HG03469 (cell line): ENCODE measurements at regions not wholly inside any gene's neighbourhood (a gene's known extent, or its start where the extent isn't known, plus 50 kb on each side); places are given as distances from the start of the nearest gene placed in this dataset.
A peak's percentile ranks its signal among the peaks of the same experiment; 100 is the strongest.
"Not testable (repeated sequence)": the region's sequence is repeated elsewhere in the genome, so short reads cannot be mapped to it uniquely, and the experiment has no call there.

Experiments used
- ATAC-seq: cut with Tn5 transposase; IDR thresholded peaks from one replicate; pipeline ENCODE4 v1.9.1; 2021; ENCODE audit warnings: mild to moderate bottlenecking, moderate library complexity, moderate number of reproducible peaks; ENCODE audit not compliant: unreplicated experiment

DNA sequence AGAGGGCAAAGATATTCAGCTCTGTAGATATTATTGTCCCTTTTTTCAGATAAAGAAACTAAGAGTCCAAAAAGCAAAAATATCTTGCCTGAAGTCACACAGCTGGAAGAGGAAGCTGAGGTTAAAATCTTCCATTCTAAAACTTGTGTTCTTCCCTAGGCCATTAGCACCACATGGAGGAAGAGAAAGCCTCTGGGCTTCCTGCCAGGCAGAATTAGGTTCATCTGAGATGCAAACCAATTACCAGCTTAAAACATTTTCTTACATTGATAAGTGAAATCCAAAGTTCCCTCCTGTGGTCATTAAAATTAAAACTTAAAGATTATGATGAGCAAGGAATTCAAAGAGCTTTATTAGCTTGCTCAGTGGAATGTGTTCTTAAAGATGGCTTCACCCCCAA is 235.3 kb upstream of the SETMAR start:
- no peak for ATAC-seq

DNA sequence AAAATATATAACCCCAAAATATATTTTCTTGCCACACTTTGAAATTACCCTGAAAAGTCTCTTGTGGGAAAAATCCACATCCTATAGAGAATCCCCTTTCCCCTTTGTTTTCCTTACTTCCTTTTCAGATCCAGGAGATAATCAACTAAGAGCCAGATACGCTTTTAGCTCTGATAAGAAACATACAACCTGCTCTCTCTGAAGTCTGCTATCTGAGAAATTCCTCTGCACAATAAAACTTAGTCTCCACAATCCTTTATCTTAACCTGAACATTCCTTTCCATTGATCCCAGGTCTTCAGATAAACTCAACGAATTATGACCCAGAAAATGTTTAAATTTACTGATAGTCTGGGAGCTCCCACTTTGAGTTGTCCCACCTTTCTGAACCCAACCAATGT is 233.4 kb upstream of the SETMAR start:
- ATAC-seq = no peak

DNA sequence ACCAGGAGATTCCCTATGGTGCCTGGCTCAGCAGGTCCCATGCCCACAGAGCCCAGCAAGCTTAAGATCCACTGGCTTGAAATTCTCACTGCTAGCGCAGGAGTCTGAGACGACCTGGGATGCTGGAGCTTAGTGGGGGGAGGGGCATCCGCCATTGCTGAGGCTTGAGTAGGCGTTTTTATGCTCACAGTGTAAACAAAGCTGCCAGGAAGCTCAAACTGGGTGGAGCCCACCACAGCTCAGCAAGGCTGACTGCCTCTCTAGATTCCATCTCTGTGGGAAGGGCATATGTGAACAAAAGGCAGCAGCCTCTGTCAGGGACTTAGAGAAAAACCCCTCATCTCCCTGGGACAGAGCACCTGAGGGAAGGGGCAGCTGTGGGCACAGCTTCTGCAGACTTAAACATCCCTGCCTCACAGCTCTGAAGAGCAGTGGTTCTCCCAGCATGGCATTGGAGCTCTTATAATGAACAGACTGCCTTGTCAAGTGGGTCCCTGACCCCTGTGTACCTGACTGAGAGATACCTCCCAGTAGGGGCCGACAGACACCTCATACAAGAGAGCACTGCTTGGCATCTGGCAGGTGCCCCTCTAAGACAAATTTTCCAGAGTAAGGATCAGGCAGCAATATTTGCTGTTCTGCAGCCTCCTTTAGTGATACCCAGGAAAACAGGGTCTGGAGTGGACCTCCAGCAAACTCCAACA is 231.5 kb upstream of the SETMAR start:
- ATAC-seq = no peak

GRCh38 chr3:4077278-4077677 is 225.9 kb upstream of the SETMAR start:
- ATAC-seq = not testable (repeated sequence)

DNA sequence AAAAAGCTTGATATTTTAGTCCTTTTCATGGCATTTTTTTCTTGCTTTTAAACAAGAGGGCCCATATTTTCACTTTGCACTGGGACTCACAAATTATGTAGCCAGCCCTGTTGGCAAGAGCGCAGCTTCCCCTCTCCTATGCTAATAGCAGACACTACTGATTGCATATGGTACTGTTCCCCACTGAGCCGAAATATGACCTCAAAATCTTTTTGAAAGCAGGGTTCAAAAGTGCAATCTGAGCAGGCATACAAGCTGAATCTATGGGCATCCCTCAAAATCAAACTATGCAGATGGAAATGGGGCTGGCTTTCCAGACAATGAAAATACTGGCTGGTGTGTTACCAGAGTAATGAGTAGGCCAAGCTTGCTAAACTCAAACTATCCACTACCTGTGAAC is 225.2 kb upstream of the SETMAR start:
- ATAC-seq = no peak

DNA sequence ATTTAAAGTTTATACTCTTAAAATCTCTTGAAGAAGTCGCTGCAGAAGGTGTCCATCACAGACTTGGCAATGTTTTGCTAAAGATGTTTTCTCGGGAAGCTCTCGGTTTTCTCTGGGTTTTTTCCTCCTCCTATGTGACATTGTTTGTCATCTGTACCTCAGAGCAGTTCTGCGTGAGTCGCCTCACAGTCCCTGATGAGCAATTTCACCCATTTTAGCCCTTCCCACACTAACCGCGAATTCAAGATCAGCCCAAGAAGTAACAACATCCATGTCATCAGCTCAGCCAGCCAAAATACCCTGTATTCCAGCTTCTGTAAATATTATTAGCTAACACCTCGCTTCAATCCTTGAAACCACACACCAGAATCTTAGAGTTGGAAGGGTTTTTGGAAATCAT is 224.3 kb upstream of the SETMAR start:
- peak; percentile 75 for ATAC-seq

DNA sequence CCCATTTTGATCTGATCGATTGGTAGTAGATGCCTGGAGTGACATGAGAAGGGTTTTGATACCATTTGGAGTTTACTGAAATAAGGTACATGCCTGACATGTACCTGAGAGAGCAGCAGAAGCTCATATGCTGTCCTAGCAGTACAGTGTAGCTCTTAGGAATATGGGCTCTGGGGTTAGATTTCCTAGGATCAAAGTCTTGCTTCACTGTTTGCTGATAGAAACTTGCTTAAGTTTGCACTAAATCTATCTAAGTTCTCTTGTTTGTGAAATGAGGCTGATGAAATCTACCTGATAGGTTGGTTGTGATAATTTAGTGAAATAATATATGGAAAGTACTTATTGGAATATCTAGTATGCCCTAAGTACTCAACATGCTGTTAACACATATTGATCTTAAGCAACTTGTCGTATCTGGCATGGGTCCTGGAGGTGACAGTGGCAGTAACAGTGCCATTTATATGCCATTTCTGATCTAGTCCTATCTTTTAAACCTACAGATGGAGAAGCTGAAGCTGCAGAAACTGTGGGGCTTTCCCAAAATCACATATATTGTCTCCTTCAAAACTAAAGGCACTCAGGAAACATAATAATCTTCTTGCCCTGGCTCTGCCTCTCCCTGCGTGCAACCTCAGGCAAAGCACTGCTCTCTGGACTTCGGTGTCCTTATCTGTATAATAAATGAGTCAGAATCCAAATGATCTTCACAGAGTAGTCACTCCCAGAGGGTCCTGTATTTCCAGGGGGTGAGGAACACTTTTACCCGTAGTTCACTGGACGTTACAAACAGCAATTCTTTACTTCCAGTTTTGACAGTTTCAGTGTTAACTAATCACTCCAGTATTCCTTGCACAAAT is 223.6 kb upstream of the SETMAR start:
- ATAC-seq = no peak

GRCh38 chr3:4083225-4084015 is 219.7 kb upstream of the SETMAR start:
- ATAC-seq = no peak

GRCh38 chr3:4084271-4084670 is 218.9 kb upstream of the SETMAR start:
- no peak for ATAC-seq

- not testable (repeated sequence) for ATAC-seq
These were observed 216.5 kb upstream of the SETMAR start for GRCh38 chr3:4086662-4087061.

DNA sequence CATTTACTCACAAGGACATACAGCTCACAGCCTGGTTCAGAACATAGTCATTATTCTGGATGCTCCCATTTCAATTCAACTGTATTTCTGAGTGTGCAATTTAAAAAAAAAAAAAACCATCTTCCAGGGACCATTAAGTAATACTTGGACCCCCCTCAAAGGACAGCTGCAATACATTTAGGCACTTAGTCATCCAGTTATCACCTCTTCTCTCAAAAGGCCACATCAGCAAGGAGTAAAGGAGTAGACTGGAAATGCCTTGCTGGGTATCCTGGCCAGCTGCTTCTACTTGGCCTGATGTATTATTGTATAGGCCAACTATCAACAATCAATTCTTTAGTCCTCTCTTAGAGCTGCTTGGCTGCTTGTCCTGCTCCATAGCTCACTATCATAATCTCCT is 211.4 kb upstream of the SETMAR start:
- ATAC-seq = no peak

- ATAC-seq = no peak
These were observed 205.4 kb upstream of the SETMAR start for GRCh38 chr3:4097801-4098200.

DNA sequence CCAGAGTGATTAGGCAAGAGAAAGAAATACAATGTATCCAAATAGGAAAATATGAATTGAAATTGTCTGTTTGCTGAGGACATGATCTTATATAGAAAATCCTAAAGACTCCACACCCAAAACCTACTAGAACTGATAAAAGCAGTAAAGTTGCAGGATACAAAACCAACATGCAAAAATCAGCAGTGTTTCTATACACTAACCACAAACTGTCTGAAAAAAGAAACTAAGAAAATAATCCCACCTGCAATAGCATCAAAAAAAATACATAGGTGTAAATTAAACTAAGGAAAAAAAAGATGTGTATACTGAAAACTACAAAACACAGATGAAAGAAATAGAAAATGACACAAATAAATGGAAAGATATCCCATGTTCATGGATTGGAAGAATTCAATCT is 203.6 kb upstream of the SETMAR start:
- no peak for ATAC-seq

- ATAC-seq = no peak
These were observed 195.7 kb upstream of the SETMAR start for GRCh38 chr3:4107430-4107829.

DNA sequence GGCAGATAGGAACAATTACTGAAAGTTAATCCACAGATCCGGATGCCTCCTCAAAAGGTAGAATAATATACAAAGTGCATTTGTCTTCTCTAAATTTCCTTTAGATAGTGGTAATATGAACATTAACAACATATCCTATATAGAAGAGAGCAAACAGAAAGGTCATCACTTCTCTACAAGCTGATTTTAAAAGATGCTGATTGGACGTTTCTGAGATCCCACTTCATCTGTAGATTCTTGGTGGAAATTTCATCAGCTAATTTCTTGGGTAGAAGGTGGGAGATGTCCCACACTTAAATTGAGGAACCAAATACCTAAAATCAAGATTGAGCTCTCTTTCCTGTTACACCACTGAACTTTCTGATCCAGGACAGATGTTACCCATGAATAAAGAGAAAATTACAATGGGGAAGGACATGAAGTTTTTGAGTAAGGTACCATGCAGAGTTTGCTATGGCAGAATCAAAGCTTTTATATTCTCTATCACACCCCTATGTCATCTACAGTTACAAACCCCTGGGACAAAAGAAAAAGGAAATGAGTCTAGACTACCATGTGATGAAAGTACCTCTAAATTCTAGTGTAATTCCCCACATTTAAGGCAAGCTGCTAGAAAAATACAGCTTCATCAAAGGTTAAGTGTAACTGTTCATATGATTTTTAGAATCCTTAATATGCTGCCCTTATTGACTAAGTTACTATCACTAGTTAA is 189.2 kb upstream of the SETMAR start:
- ATAC-seq = no peak

- ATAC-seq = no peak
These were observed 184.1 kb upstream of the SETMAR start for GRCh38 chr3:4119119-4119518.

- no peak for ATAC-seq
These were observed 177.6 kb upstream of the SETMAR start for GRCh38 chr3:4125576-4125975.

- ATAC-seq = no peak
These were observed 164.9 kb upstream of the SETMAR start for GRCh38 chr3:4138150-4138785.

- no peak for ATAC-seq
These were observed 164.3 kb upstream of the SETMAR start for GRCh38 chr3:4138786-4139431.
